GM21390 (cell line): ENCODE measurements at regions not wholly inside any gene's neighbourhood (a gene's known extent, or its start where the extent isn't known, plus 50 kb on each side); places are given as distances from the start of the nearest gene placed in this dataset.
A peak's percentile ranks its signal among the peaks of the same experiment; 100 is the strongest.

ENCODE experiments used
- ATAC-seq: cut with Tn5 transposase; IDR thresholded peaks from one replicate; pipeline ENCODE4 v1.9.1; 2021; ENCODE audit not compliant: unreplicated experiment

DNA sequence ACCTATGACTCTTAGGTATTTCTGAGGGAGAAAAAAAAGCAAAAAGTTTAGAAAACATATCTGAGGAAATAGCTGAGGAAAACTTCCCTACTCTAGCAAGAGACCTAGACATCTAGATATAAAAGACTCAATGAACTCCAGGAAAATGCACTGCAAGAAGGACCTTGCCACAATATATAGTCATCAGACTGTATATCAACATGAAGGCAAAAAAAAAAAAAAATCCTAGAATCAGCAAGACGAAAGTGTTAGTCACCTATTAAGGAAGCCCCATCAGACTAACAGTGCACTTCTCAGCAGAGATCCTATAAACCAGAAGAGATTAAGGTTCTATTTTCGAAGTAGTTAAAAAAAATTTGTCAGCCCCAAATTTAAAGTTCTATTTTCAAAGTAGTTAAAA lies 166.2 kb downstream of the TMEM38B start:
- ATAC-seq: no peak

DNA sequence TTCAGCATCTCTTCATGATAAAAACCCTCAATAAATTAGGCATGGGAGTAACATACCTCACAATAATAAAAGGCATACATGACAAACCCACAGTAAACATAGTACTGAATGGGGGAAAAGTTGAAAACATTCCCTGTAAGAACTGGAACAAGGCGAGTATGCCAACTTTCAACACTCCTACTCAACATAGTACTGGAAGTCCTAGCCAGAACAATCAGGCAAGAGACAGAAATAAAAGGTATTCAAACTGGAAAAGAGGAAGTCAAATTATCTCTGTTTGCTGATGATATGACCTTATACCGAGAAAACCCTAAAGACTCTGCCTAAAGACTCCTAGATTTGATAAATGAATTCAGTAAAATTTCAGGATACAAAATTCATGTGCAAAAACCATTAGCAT lies 167.6 kb downstream of the TMEM38B start:
- ATAC-seq: no peak

DNA sequence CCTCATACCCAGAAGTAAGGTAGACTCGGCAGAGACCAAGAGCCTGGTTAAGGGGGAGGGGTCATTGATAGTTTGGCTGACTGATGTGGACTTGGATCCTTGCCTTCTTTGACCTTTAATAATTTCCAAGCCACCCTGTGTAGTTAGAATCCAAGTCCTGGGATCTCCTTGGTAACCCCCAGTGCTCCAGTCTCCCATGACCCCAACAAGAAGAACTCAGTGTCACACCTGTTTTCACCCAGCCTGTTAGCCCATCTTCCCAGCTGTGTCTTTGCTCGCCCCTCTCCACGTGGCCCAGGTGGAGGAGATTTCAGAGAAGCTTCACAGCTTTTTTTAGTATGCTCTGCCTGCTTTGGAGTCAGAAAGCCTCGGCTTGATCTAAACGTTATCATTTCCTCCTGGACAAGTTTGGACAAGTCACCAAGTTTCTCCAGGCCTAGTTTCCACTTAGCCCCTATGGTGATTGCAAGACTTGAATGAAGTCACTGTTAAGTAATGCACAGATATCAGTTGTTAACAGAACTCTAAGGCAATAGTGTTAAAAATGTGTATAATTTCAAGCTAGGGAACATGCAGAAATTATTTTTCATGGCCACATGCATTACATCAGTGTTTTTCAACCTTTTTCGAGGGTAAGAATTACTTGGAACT lies 170.0 kb downstream of the TMEM38B start:
- no peak for ATAC-seq

DNA sequence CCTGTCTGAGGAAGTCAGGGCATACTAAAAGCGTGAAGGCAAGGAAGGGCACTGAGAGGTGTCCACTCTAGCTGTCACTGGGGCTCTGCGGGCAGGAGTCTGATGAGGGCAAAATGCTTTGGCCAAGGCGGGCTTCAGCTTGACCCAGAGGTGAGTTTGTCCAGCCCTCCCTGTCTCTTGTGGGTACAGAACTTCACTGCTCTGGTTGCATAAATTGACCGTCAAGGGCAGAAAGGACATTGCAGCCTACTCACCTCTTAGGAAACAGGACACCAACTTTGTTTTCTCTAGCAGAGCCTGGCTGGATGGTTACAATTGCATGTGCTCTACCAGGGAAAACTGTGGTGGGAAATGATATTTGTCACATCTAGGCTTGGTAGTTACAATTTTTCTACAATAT lies 170.9 kb downstream of the TMEM38B start:
- no peak for ATAC-seq

DNA sequence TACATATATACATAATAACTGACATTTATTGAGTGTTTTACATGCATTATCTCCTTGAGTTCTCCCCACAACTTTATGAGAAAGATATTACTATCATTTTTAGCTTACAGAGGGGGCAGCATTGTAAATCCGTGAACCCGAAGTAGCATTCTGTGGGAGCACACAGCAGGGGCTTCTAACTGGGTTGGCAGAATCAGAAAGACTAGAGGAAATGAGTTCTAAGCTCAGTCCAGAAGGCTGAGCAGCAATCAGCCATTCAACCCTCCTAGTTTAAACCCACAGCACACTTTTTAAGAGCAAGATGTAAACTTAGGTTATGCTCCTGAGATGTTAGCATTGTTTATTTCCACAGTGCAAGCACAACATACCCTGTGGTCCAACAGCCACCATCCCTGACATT lies 177.2 kb downstream of the TMEM38B start:
- ATAC-seq: no peak

DNA sequence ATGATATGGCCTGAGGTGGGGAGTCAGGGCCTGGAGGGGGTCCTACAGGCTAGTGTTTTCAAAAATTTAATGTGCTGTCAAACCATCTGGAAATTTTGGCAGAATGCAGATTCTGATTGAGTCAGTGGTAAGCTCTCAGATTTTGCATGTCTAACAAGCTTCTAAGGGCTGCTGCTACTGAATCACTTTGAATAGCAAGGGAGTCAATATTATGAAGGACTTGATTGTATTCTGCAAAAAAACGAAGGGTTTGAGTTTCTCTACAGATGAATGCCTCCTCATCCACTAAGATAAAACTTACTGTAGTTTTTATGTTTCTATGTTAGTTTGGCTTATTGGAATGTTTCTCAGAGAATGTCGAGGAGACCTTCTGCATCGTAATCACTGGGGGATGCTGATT lies 179.5 kb downstream of the TMEM38B start:
- no peak for ATAC-seq

DNA sequence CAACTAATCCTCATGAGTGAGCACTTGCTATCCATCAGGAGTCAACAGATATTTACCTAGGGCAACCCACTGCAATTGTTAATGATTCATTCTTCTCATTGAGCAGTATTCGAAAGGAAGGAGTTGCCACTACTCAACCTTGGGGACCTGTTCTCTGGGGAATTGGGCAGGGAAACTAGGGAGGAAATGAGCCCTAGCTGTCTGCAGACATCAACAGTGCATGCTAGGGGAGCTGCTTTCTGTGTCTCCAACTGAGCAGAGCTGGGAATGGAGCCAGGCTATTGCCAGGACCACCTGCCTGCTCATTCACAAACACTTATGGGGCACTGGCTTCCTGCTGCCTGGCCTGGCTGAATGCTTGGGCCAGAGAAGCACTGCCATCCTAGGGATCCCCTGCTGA lies 183.4 kb downstream of the TMEM38B start:
- peak; percentile 67 for ATAC-seq

DNA sequence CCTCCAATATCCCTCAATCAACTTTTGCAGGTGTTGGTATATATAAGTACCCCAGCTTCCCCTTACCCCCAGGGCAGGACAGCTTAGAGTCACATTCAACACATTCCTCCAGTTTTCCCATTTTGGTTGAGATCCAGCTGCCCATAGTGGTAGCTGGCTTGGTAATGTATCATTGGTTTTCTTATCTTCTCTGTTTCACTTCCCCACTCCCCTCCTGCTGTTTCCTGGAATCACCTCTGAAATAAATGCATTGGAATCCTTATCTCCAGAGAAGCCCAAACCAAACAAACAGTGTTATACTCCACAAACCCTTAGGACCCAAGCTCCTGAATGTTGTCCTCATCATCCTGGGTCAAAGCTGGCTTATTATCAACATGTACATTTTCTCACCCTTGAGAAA lies 184.8 kb downstream of the TMEM38B start:
- no peak for ATAC-seq

DNA sequence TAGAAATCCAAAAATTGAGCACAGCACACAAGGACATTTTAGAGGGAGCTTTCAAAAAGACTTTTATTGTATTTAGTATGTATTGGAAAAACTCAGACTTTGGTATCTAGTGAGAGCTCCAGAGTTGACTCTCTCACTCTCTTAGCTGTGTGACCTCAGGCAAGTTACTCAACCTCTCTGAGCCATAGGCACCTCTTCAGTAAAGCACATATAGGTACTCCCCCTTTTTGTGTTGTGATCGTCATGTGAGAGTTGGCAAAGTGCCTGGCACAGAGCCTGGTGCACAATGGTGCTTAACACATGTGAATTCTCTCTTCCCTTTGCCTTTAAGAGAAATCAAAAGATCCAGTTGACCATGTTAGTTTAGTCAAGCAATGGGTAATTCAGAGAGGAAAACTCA lies 186.2 kb downstream of the TMEM38B start:
- ATAC-seq: no peak

DNA sequence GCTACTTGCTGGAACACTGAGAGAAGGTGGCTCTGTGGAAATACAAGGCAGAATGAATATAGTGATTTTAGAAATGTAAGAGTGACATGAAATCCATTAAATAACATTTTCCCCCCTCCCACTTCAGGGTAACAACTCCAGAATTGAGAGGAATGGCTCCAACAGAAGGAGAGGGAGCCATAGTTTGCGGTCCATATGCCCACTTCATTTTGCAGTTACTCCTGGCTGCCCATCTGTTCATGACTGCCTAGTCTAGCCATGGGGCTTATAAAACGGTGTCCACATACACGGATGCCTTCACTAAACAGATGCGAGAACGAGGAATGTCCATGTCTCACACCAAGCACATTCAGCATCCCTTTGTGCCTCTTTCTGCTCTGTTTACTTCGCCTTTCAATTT lies 186.7 kb downstream of the TMEM38B start:
- ATAC-seq: no peak

DNA sequence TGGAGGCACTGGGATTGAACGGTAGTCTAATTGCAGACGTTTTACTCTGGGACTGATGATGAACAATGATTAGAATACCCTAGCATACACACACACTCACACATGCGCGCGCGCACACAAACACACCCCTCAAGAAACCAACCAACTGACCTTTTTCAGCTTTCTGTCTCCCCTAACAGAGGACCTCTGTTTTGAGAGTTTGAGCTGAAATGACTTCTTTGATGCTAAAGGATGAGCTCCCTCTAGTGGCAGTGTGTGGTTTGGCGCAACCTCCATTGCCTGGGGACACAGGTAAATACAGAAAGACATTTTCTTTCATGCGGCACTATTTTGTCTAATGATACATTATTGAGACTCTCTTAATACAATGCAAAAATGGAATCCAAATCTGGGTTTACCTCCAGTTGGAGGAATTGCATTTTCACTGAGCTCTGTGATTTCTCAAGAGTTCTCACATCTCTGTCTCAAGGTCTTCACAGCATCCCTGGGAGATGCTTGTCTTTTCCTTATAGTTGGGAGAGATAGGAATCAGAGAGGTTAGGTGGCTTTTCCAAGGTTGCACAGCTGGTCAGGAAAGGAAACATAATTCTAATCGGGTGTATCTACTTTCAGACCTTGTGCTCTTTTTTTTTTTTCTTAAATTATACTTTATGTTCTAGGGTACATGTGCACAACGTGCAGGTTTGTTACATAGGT lies 187.5 kb downstream of the TMEM38B start:
- ATAC-seq: peak; percentile 43

DNA sequence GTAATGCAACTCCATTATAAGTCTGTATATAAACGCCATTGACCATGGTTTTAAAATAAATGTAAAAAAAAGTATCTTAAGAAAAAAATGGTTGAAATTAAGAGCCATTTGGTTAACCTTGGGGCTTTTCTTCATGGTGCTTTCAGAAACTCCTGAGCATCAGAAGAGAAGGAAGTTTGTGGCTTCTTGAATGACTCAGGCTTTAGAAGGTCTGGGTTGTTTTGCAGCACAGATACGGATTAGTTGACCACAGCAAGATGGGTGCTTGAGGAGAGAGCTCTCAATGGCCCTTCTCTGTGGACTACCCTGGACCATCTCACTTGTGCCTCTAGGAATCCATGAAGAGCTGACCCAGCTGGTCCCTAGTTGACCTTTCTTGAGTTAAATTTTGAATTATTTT lies 189.5 kb downstream of the TMEM38B start:
- ATAC-seq: peak; percentile 88

DNA sequence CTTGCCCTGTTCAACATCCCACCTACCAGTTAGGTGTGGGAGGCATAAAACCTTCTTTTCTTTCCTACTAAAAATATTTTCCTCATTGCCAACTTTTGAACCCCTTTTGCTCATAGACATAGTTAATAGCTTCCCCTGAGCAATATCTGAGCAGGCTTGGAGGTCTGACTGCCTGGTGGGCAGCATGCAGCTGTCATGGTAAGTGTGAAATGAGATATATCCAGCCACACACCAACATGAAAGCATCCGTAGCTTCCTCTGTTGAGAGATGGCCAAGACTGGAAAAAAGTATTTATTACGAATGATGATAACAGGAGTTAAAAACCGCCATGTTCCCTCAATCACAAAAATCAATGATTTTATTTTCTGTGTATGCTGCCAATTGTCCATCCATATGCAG lies 190.1 kb downstream of the TMEM38B start:
- ATAC-seq: no peak

DNA sequence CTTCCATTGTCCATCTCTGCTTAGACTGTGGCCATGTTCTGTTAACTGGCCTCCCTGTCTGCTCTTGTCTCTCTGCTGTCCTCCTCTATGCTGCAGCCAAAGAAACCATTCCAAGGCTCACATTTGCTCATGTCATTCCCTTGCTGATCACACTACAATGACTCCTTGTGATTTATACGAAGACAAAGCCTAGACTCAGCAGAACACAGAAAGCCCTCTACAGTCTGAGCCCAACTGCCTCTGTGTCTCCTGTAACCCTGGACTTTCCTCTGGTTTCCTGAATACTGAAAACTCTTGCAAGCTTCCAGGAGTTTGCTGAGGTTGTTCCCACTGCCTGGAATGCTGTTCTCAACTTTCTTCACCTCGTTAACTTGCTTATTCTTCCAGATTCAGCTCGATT lies 191.8 kb downstream of the TMEM38B start:
- no peak for ATAC-seq

DNA sequence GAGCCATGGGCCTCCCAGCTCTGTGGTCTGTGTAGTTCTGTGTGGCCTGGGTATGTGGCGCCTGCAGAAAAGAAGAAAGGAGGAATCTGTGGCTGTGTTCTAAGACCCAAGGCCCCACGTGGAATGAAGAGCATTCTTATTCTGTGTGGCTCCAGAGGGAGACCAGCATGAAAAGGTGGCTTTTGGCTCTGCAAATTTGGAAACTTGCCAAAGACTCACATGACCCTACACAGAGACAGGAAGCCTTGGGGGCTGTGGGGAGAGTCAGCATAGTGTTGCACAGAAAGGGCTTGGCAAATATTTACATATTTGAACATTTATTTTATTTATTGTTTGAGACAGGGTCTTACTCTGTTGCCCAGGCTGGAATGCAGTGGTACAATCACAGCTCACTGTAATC lies 193.3 kb downstream of the TMEM38B start:
- ATAC-seq: no peak

DNA sequence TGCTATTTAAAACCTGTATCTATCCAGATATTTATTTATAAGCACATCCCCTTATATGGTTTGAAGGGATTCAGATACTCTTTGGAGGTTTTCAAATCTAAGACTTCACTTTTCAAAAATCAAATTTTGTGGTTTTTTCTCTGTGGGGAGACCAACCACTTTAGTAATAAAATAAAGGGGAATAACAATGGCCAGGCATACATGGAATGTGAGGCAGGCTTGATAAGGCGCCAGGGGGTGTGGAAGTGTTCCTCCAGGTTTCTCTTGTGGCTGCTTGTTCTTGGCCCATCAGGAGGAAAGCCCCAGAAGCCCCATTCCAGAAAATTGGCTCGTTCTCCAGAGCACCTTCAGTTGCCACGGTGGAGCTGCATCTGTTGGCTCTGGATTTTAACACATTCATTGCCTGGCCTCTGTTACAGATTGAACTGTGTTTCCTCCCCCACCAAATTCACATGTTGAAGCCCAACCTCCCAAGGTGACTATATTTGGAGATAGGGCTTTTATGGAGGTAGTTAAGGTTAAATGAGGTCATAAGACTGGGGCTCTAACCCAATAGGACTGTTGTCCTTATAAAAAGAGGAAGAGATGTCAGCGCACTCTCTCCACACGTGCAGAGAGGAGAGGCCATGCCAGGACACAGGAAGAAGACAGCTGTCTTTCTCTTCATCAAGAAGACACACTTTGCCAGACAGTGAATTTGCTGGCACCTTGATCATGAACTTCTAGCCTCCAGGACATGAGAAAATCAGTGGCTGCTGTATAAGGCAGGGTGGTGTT lies 195.9 kb downstream of the TMEM38B start:
- ATAC-seq: no peak

DNA sequence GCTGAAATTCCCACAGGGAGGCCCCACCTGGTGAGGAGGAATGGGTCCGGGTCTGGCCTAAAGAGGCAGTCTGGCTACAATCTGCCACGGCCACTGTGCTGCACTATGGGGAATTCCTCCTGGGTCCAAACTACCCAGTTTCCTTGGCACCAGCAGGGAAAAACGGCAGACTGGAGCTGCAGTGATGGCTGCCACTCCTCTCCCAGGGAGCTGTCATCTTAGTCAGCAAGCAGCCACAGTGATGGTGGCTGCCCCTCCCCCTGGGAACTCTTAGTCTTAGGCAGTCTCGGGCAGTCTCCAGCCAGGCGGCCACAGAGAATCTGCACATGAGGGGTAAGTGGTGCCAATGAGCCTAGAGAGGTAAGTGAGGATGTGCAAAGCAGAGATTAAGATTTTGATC lies 205.8 kb downstream of the TMEM38B start:
- no peak for ATAC-seq

DNA sequence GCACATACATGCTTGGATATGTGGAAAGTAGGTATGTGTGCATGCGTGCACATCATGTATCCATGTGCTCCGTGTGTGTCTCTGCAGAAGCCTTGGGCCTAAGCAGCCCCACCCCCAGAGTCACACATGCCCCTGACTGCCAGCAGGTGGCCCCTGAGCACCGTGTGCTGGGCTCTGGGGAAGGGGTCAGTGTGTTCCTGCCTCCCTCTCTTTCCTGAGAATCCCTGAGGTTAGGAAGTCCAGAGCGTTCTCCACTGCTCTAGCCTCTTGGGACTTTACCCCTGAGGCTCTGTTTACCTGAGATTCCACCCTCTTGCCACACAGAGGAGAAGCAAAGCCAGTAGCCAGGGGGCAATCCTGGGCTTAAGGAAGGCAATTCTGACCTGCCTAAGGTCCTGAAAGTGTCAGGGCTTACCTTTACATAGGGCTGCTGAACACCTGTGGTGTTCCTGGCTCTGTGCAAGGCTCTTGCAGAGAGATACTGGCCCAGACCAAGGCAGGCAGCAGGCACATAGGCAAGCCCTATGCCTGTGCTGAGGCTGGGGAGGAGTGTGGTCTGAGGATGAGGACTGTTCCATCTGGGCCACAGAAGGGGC lies 207.3 kb downstream of the TMEM38B start:
- peak; percentile 63 for ATAC-seq

DNA sequence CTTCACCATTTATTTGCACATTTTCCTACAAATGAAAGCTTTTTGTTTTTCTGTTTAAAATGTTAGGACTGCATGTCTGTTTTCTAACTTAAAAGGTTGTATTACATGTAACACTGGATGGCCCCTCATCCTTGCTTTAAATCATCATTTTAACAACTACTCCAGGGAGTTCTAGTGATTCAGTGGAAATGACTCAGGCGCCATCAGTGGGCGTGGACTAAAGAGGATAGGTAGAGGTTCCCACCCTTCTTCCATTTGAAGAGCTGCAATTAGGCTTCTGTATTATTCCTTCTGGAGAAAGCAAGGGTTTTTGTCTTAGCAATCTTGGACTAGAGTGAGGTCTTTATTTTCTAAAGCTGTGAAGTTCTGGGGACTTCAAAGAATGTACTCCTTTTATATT lies 213.7 kb downstream of the TMEM38B start:
- ATAC-seq: no peak

DNA sequence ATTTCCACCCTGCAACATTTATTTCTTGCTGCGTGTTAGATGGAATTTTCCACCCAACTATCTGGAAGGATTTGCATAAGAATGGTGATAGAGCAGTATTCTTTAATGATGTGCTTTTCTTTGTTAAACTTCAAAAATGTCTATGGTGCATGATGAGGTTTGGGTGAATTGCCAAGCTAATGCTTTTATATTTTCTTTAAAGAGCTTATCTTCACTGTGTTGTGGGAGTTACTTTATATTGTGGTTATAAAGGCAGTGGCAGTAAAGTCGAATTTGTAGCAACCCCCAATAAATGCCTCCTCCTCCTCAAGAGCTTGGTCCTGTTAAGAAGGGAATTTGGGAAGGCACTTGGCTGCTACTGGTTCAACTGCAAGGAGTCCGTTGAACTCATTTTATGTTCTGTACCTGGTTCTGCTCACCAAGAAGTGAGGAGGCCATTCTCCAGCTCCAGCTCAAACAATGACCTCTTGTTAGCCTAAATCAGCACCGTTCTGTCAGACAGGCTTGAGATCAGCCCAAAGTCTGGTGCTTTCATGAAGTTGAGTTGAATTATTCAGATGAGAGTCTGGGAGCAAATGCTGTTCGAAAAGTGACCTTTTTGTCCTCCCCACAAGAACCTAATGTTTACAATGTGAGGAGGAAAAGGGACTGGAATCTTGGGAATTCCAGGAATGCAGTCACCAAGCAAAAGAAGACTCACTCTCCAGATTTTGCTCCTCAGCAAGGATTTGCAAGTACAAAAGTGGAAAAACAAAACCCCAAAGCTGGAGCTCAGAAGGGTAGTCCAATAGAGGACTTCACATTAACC lies 217.0 kb downstream of the TMEM38B start:
- no peak for ATAC-seq
